ENCODE measurements at regions not wholly inside any gene's neighbourhood (a gene's known extent, or its start where the extent isn't known, plus 50 kb on each side); places are given as distances from the start of the nearest gene placed in this dataset.

DNA sequence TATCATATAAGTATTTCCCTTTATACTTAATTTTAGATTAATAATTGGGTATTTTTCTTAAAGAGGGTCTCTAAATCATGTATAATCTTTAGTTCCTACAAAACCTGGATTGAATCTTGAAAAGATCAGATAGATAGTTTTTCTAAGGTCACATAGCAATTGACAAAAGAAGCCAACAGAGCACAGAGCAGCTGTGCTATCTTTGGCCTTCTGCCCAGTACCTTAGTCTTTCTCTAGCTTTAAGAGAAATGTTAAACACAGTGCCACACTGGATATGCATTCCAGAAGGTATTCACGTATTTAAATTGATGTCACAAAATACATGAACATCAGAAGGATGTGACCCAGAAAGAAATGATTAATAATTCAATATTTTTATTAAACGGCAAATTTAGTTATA is 86.8 kb downstream of the C21orf91 start:
- TF ChIP-seq, protein P1, sequence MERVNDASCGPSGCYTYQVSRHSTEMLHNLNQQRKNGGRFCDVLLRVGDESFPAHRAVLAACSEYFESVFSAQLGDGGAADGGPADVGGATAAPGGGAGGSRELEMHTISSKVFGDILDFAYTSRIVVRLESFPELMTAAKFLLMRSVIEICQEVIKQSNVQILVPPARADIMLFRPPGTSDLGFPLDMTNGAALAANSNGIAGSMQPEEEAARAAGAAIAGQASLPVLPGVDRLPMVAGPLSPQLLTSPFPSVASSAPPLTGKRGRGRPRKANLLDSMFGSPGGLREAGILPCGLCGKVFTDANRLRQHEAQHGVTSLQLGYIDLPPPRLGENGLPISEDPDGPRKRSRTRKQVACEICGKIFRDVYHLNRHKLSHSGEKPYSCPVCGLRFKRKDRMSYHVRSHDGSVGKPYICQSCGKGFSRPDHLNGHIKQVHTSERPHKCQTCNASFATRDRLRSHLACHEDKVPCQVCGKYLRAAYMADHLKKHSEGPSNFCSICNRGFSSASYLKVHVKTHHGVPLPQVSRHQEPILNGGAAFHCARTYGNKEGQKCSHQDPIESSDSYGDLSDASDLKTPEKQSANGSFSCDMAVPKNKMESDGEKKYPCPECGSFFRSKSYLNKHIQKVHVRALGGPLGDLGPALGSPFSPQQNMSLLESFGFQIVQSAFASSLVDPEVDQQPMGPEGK (CRISPR knock-in tag; IDR thresholded peaks at IDR 0.05; ENCODE audit: borderline replicate concordance) = no peak
- no peak for TF ChIP-seq RARB (CRISPR knock-in tag; IDR thresholded peaks at IDR 0.05)
- TF ChIP-seq PPARA (CRISPR knock-in tag; IDR thresholded peaks at IDR 0.05; ENCODE audit: borderline replicate concordance) = no peak
- TF ChIP-seq ZNF565 (CRISPR knock-in tag; conservative IDR thresholded peaks at IDR 0.05; ENCODE audit: low read depth) = no peak
- TF ChIP-seq, protein P2, sequence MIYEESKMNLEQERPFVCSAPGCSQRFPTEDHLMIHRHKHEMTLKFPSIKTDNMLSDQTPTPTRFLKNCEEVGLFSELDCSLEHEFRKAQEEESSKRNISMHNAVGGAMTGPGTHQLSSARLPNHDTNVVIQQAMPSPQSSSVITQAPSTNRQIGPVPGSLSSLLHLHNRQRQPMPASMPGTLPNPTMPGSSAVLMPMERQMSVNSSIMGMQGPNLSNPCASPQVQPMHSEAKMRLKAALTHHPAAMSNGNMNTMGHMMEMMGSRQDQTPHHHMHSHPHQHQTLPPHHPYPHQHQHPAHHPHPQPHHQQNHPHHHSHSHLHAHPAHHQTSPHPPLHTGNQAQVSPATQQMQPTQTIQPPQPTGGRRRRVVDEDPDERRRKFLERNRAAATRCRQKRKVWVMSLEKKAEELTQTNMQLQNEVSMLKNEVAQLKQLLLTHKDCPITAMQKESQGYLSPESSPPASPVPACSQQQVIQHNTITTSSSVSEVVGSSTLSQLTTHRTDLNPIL (CRISPR knock-in tag; IDR thresholded peaks at IDR 0.05; ENCODE audit: low read depth) = no peak
- TF ChIP-seq GLIS3 (CRISPR knock-in tag; IDR thresholded peaks at IDR 0.05) = no peak
- TF ChIP-seq BACH2 (CRISPR knock-in tag; IDR thresholded peaks at IDR 0.05; ENCODE audit: borderline replicate concordance) = no peak
- TF ChIP-seq ZNF8 (CRISPR knock-in tag; IDR thresholded peaks at IDR 0.05) = no peak
- TF ChIP-seq, protein P3, sequence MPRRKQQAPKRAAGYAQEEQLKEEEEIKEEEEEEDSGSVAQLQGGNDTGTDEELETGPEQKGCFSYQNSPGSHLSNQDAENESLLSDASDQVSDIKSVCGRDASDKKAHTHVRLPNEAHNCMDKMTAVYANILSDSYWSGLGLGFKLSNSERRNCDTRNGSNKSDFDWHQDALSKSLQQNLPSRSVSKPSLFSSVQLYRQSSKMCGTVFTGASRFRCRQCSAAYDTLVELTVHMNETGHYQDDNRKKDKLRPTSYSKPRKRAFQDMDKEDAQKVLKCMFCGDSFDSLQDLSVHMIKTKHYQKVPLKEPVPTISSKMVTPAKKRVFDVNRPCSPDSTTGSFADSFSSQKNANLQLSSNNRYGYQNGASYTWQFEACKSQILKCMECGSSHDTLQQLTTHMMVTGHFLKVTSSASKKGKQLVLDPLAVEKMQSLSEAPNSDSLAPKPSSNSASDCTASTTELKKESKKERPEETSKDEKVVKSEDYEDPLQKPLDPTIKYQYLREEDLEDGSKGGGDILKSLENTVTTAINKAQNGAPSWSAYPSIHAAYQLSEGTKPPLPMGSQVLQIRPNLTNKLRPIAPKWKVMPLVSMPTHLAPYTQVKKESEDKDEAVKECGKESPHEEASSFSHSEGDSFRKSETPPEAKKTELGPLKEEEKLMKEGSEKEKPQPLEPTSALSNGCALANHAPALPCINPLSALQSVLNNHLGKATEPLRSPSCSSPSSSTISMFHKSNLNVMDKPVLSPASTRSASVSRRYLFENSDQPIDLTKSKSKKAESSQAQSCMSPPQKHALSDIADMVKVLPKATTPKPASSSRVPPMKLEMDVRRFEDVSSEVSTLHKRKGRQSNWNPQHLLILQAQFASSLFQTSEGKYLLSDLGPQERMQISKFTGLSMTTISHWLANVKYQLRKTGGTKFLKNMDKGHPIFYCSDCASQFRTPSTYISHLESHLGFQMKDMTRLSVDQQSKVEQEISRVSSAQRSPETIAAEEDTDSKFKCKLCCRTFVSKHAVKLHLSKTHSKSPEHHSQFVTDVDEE (CRISPR knock-in tag; IDR thresholded peaks at IDR 0.05) = no peak
- TF ChIP-seq TCF4 (CRISPR knock-in tag; IDR thresholded peaks at IDR 0.05; ENCODE audit: borderline replicate concordance) = no peak; the same call in 1 of the 2 replicates
- no peak for TF ChIP-seq TOX (CRISPR knock-in tag; IDR thresholded peaks at IDR 0.05; ENCODE audit: borderline replicate concordance)
- TF ChIP-seq ZFP3 (CRISPR knock-in tag; IDR thresholded peaks at IDR 0.05) = no peak
- no peak for TF ChIP-seq ZC3H10 (CRISPR knock-in tag; IDR thresholded peaks at IDR 0.05)
- no peak for ATAC-seq

DNA sequence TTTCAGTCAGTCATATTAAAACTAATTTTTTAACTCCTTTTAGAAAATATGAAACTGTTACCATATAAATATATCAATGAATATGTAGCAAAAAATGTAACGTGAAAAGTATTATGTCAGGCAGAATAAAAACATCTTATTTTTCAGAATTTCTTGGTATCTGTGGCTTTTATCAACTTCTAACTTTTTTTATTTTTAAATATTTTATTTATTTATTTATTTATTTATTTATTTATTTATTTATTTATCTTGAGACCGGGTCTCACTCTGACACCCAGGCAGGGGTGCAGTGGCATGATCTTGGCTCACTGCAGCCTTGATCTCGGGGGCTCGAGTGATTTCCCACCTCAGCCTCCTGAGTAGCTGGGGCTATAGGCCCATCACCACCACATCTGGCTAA is 87.6 kb downstream of the C21orf91 start:
- no peak for ATAC-seq
- no peak for TF ChIP-seq ESRRG (CRISPR knock-in tag; IDR thresholded peaks at IDR 0.05)
- no peak for TF ChIP-seq SNAI2 (CRISPR knock-in tag; IDR thresholded peaks at IDR 0.05)
- TF ChIP-seq ARNTL (CRISPR knock-in tag; IDR thresholded peaks at IDR 0.05; ENCODE audit: borderline replicate concordance, low read depth) = no peak
- TF ChIP-seq ZNF565 (CRISPR knock-in tag; conservative IDR thresholded peaks at IDR 0.05; ENCODE audit: low read depth) = no peak
- no peak for TF ChIP-seq RARB (CRISPR knock-in tag; IDR thresholded peaks at IDR 0.05)
- no peak for TF ChIP-seq ZC3H10 (CRISPR knock-in tag; IDR thresholded peaks at IDR 0.05)
- TF ChIP-seq OSR1 (CRISPR knock-in tag; IDR thresholded peaks at IDR 0.05) = no peak

DNA sequence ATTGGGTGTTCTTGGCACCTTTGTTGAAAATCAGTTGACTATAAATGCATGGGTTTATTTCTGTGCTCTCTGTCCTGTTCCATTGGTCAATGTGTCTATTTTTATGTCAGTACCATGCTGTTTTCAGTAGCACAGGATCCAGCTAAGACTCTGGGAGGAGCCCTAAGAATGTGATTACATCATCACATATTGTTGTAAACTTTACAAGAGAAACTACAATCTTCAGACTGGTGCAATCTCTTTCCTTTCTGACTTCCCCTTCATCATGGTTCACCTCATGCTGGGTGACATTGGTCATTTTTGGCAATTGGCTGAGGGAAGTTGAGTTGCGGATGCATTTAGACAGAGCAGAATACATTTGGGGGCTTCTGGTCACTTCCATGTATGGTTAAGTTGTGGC is 88.4 kb downstream of the C21orf91 start:
- no peak for TF ChIP-seq SNAI2 (CRISPR knock-in tag; IDR thresholded peaks at IDR 0.05)
- no peak for TF ChIP-seq ZNF565 (CRISPR knock-in tag; conservative IDR thresholded peaks at IDR 0.05; ENCODE audit: low read depth)
- TF ChIP-seq ZNF8 (CRISPR knock-in tag; IDR thresholded peaks at IDR 0.05) = no peak
- no peak for TF ChIP-seq ZC3H10 (CRISPR knock-in tag; IDR thresholded peaks at IDR 0.05)
- TF ChIP-seq ZNF70 (CRISPR knock-in tag; IDR thresholded peaks at IDR 0.05) = no peak
- TF ChIP-seq, protein P3 (CRISPR knock-in tag; IDR thresholded peaks at IDR 0.05) = no peak
- TF ChIP-seq, protein P4, sequence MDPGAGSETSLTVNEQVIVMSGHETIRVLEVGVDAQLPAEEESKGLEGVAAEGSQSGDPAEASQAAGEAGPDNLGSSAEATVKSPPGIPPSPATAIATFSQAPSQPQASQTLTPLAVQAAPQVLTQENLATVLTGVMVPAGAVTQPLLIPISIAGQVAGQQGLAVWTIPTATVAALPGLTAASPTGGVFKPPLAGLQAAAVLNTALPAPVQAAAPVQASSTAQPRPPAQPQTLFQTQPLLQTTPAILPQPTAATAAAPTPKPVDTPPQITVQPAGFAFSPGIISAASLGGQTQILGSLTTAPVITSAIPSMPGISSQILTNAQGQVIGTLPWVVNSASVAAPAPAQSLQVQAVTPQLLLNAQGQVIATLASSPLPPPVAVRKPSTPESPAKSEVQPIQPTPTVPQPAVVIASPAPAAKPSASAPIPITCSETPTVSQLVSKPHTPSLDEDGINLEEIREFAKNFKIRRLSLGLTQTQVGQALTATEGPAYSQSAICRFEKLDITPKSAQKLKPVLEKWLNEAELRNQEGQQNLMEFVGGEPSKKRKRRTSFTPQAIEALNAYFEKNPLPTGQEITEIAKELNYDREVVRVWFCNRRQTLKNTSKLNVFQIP (CRISPR knock-in tag; IDR thresholded peaks at IDR 0.05; ENCODE audit: borderline replicate concordance, low read depth) = no peak
- TF ChIP-seq ZFP30 (CRISPR knock-in tag; IDR thresholded peaks at IDR 0.05) = no peak
- no peak for TF ChIP-seq PPARA (CRISPR knock-in tag; IDR thresholded peaks at IDR 0.05; ENCODE audit: borderline replicate concordance)
- TF ChIP-seq ESRRG (CRISPR knock-in tag; IDR thresholded peaks at IDR 0.05) = no peak
- no peak for TF ChIP-seq ISL1 (CRISPR knock-in tag; IDR thresholded peaks at IDR 0.05)
- TF ChIP-seq, protein P2 (CRISPR knock-in tag; IDR thresholded peaks at IDR 0.05; ENCODE audit: low read depth) = no peak
- TF ChIP-seq TCF4 (CRISPR knock-in tag; IDR thresholded peaks at IDR 0.05; ENCODE audit: borderline replicate concordance) = no peak
- no peak for ATAC-seq
